Ammon's horn (tissue), 1 donor: ENCODE measurements at regions not wholly inside any gene's neighbourhood (a gene's known extent, or its start where the extent isn't known, plus 50 kb on each side); places are given as distances from the start of the nearest gene placed in this dataset.
"Not testable (repeated sequence)": the region's sequence is repeated elsewhere in the genome, so short reads cannot be mapped to it uniquely, and the experiment has no call there.

Experiments used
- DNase-seq: peaks from one replicate; pipeline ENCODE4 v3.0.0-alpha.2; 2016; ENCODE audit warnings: low spot score

GRCh38 chr18:27378431-27379095, 193.5 kb upstream of the CHST9 start:
- DNase-seq: no peak

- no peak for DNase-seq
Measured at GRCh38 chr18:27377251-27377650, 192.1 kb upstream of the CHST9 start.

DNA sequence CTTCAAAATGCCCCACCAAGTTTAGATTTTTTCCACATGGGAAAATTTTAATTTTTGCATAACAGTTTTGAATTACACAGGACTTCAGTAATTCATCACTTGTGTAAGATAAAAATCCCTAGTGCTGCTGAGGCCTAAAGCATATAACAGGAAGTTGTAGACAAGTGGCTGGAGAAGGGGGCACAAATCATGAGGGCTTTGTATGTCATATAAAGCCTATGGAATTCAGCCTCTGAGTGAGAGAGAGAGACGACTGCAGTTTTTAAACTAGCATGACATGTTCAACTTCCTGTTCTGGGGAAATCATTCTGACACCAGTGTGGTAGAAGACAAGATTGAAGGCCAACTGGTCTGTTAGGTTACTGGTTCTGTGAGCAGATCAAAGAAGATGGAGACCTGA, 187.3 kb upstream of the CHST9 start:
- DNase-seq: no peak

GRCh38 chr18:27366665-27367064, 181.6 kb upstream of the CHST9 start:
- DNase-seq: no peak

- no peak for DNase-seq
Measured at GRCh38 chr18:27366151-27366550, 181.0 kb upstream of the CHST9 start.

DNA sequence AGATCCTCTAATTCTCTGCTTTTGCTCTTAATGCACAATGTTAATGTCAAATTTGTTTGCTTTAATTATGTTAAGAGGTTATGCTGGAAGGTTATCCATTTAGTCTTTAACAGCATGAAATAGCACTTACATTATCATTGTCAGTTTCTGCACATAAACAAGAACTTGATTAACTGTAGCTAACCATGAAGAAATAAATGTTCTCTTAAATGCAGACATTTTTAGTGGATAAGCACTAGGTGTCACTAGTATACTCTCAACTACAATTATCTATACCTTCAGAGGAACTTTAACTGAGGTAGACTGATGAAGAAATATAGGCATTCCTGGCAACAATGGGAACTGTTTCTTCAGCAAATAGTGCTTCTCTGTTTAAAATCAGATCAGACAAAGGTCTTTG, 178.8 kb upstream of the CHST9 start:
- DNase-seq: no peak

DNA sequence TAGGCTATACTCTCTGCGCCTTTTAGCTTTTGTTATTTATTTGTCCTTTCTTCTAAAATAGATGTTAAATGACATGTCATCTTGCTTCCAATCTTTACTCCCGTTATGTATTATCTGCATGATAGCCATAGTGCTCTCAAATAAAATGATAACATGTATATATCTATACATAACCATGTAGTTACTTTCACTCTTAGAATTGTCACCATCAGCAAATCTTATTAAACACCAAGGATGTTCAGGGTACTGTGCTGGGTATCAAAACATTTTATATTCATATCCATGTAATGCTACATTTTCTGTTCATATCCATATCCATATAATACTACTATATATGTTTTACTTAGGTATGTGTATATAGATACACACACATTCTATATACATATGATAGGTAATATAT, 176.4 kb upstream of the CHST9 start:
- DNase-seq: no peak

- DNase-seq: no peak
Measured at GRCh38 chr18:27355308-27355707, 170.2 kb upstream of the CHST9 start.

GRCh38 chr18:27353273-27353672, 168.2 kb upstream of the CHST9 start:
- DNase-seq: no peak

- no peak for DNase-seq
Measured at GRCh38 chr18:27349284-27349882, 164.3 kb upstream of the CHST9 start.

GRCh38 chr18:27331606-27332005, 146.5 kb upstream of the CHST9 start:
- DNase-seq: no peak

DNA sequence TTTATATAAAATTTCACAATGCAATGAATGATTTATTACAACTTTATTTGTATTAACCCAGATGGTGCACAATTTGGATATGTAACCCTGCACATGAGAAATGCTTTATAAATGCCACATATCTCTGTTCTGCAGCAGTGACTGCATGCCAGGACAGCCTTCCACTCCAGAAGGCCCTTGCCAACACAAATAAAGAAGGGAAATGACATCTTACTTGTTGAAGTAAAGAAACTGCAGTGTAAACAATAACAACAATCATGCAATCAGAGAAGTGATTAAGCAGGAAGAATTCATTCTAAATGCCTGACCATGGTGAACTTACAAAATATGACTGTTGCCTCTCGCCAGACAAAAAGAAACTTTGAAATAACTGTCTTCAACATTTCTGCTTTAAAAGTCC, 129.9 kb upstream of the CHST9 start:
- DNase-seq: no peak

GRCh38 chr18:27313678-27314077, 128.6 kb upstream of the CHST9 start:
- DNase-seq: no peak

DNA sequence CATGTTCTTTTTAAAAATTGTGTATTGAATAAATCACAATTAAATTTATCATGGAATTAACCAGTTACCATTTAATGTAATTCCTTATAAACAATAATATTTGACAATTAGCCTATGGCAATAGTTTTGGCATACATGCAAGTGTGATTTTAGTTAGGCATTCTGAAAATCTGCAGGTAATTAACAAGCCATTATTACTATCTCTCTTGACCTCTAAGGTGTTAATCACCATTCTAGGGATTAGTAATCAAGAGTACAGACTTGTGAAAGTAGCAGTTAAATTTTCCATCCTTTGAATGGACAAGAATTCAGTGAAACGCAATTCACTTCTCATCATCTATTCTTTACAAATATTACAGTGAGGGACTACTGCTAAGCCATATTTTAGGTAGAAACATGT, 127.7 kb upstream of the CHST9 start:
- DNase-seq: no peak

DNA sequence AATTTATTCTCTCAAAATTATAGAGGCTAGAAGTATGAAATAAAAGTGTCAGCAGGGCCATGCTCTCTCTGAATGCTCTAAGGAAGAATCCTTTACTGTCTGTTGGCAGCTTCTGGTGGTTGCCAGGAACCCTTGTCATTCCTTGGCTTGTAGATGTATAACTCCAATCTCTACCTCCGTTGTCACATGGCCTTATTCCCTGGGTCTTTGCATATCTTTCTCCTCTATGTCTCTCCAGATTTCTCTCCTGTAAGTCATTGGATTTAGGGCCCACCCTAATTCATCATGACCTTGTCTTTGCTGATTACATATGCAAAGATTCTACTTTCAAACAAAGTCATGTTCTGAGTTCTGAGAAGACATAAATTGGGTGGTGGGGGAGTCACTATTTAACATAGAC, 127.0 kb upstream of the CHST9 start:
- no peak for DNase-seq

DNA sequence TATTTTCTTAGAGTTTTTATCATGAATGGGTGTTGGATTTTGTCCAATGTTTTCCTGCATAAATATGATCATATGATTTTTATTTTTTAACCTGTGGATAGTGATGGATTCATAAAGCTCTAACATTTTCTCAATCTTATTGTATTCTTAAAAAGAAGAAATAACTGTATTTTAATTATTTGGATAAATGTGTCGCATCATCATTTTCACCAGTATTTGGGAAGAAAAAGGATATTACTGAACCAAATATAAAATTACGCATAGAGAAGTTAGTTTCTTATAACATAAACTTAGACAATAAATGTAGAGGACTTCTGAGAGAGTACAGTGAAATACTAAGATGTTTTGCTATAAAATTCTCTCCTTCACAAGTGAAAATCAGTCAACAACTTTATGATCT, 126.0 kb upstream of the CHST9 start:
- no peak for DNase-seq

DNA sequence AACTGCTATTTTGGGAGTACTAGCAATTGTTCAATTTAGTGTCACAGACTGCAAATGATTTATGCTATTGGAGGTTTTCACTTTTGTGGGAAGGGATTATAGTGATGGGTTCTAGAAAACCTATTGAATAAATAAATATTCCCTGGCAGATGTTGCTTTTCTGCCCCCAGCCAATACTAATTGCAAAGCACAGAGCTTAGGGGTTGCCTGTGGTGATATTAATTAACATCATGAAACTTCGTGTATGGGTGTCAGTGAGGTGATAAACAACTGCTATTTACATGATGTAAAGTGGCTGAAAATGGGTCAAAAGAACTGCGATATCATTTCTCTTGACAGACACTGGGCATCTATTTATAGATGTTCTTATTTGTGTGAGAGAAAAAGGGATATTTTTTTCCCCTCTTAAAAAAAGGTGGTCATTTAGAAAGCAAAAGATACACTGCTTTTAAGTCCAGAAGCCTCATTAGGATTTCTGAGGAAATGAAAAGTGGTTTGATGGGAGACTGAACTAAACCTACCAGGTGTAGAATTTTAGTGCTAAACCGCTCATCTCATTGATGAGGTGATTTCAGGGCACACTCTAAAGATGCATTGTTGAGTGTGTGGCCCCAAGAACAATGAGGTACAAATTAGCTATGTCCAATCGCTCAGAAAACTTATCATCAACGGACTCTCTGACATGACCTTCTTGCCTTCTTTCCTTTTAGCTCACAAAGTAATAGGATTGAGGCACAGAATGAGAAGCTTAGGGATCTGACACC, 116.7 kb upstream of the CHST9 start:
- no peak for DNase-seq

- no peak for DNase-seq
Measured at GRCh38 chr18:27298214-27298804, 113.2 kb upstream of the CHST9 start.

- DNase-seq: not testable (repeated sequence)
Measured at GRCh38 chr18:27285973-27286562, 101.0 kb upstream of the CHST9 start.

- no peak for DNase-seq
Measured at GRCh38 chr18:27278131-27278530, 93.0 kb upstream of the CHST9 start.

- no peak for DNase-seq
Measured at GRCh38 chr18:27277554-27277953, 92.4 kb upstream of the CHST9 start.

- DNase-seq: no peak
Measured at GRCh38 chr18:27276886-27277285, 91.8 kb upstream of the CHST9 start.

DNA sequence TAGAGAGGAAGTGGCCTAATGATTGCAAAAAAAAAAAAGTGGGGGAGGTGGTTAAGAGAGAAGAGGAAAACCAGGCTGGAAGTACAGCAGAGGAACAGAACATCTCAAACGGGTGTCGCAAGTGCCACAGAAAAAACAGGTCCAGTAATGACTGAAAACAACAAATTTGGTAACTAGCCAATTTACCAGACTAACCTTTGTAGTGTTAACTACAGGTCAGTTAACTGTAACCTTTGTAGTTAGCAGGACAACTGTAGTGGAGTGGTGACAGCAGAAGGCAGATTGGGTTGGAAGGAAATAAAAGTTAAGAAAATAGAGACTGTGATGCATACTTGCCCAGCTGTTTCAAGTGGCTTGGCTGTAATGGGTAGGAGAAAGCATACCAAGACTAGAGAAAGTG, 91.4 kb upstream of the CHST9 start:
- no peak for DNase-seq
